ENCODE measurements at regions not wholly inside any gene's neighbourhood (a gene's known extent, or its start where the extent isn't known, plus 50 kb on each side); places are given as distances from the start of the nearest gene placed in this dataset.

DNA sequence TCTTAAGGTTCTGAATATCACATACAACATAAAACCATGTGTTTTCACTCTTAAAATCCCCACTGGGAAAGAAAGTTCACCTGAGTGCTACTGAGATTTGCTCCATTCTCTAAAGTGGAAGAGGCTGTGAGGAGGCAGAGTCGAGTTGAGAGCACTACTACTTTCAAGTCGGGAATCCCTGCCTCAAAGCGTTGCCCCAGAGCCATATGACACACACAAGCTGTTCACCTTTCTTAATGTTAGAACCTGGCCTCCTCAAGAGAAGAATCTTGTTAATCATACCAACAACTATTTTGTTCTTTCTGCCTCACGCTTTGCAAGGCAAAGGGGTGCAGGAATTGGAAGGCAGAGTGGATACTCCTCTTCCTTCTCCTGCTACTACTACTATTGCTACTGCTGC lies 149.7 kb upstream of the DAAM1 start:
- DNase-seq (no peak), ATAC-seq (no peak)
- intact Hi-C loops (cut with DNase I), result no loop called here
- TF ChIP-seq, protein P1, sequence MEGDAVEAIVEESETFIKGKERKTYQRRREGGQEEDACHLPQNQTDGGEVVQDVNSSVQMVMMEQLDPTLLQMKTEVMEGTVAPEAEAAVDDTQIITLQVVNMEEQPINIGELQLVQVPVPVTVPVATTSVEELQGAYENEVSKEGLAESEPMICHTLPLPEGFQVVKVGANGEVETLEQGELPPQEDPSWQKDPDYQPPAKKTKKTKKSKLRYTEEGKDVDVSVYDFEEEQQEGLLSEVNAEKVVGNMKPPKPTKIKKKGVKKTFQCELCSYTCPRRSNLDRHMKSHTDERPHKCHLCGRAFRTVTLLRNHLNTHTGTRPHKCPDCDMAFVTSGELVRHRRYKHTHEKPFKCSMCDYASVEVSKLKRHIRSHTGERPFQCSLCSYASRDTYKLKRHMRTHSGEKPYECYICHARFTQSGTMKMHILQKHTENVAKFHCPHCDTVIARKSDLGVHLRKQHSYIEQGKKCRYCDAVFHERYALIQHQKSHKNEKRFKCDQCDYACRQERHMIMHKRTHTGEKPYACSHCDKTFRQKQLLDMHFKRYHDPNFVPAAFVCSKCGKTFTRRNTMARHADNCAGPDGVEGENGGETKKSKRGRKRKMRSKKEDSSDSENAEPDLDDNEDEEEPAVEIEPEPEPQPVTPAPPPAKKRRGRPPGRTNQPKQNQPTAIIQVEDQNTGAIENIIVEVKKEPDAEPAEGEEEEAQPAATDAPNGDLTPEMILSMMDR (IDR thresholded peaks at IDR 0.05), result no peak
- no peak for TF ChIP-seq POLR2A (IDR thresholded peaks at IDR 0.05)
- Histone ChIP-seq H3K4me1 (no peaks in the 10 kb centered on the region), H3K27me3 (no peaks in the 10 kb centered on the region), H3K36me3 (replicated peaks in 1 of 2; ENCODE audit: insufficient read depth in 1 of 2, low read depth in 2 of 2) (no peaks in the 10 kb centered on the region), H3K4me3 (no peak overlapping the region), H3K27ac (no peak overlapping the region), H3K9me3 (no peaks in the 10 kb centered on the region)
- 84 to 91% methylated on average over 4 of the region's 4 CpGs for WGBS, 2 donors

DNA sequence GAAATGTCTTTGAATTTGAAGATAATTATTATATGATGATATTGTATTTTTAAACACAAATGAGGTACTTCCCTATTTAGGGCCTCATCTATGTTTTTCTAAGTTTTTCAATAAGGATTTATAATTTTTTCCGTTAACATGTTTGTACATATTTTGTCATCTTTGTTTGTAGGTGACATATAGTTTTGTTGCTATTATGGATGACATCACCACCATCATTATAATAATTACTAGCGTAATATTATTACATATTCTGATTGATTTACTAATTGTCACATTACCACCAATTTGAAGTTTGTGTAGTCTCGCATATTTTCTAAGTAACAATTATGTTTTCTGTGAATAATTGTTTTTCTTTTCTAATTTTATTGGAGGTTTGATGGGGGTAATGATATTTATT lies 147.2 kb upstream of the DAAM1 start:
- H3K4me1 ChIP-seq, result no peaks in the 10 kb centered on the region
- no peaks in the 10 kb centered on the region for H3K36me3 ChIP-seq (replicated peaks in 1 of 2; ENCODE audit: insufficient read depth in 1 of 2, low read depth in 2 of 2)
- no peak for ATAC-seq
- no peak for TF ChIP-seq POLR2A (IDR thresholded peaks at IDR 0.05)
- TF ChIP-seq, protein P1 (IDR thresholded peaks at IDR 0.05), result no peak
- H3K9me3 ChIP-seq, result no peaks in the 10 kb centered on the region
- H3K27ac ChIP-seq, result no peak overlapping the region
- no peaks in the 10 kb centered on the region for H3K27me3 ChIP-seq
- H3K4me3 ChIP-seq, result no peak overlapping the region
- 92 to 94% methylated on average over 3 of the region's 3 CpGs for WGBS, 2 donors
- intact Hi-C loops (cut with DNase I), result no loop called here
- DNase-seq, result no peak

DNA sequence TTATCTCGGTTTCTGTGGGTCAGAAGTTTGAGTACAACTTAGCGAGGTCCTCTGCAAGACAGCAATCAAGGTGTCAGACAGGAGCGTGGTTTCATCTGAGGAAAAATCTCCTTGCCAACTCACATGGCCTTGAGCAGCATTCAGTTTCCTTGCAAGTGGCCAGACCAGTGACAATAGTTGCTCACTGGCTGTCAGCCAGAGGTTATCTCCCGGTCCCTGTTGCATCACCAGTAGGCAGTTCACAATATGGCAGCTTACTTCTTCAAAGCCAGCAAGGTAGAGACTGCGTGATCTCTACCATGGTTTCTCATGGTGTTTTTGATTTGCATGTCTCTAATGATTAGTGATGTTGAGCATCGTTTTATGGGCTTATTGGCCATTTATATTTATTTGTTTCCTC lies 143.8 kb upstream of the DAAM1 start:
- DNase-seq (no peak), ATAC-seq (no peak)
- Histone ChIP-seq H3K36me3 (replicated peaks in 1 of 2; ENCODE audit: insufficient read depth in 1 of 2, low read depth in 2 of 2) (no peaks in the 10 kb centered on the region), H3K4me3 (no peak overlapping the region), H3K27ac (no peak overlapping the region), H3K4me1 (no peaks in the 10 kb centered on the region), H3K9me3 (no peaks in the 10 kb centered on the region), H3K27me3 (no peaks in the 10 kb centered on the region)
- 63 to 68% methylated on average over 6 of the region's 6 CpGs for WGBS, 2 donors
- intact Hi-C loops (cut with DNase I), result no loop called here
- TF ChIP-seq POLR2A (IDR thresholded peaks at IDR 0.05), result no peak
- TF ChIP-seq, protein P1 (IDR thresholded peaks at IDR 0.05), result no peak

DNA sequence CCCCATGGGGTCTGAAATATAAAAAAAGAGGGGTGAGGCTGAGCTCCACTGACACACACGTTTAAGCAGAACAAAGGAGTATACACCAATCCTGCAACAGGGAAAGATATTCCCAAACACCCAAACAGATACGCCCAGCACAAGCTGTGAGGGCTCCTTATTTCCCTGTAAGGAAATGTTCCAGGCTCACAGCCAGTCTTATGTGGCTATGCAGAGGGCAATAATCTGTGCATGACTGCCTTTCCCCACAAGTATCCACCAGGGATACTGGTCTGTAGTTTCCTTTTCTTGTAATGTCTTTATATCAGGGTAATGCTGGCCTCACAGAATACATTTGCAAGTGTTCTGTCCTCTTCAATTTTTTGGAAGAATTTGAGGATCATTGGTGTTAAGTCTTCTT lies 141.7 kb upstream of the DAAM1 start:
- Histone ChIP-seq H3K27ac (no peak overlapping the region), H3K4me3 (no peak overlapping the region), H3K27me3 (no peaks in the 10 kb centered on the region), H3K4me1 (no peaks in the 10 kb centered on the region), H3K9me3 (no peaks in the 10 kb centered on the region), H3K36me3 (replicated peaks in 1 of 2; ENCODE audit: insufficient read depth in 1 of 2, low read depth in 2 of 2) (no peaks in the 10 kb centered on the region)
- intact Hi-C loops (cut with DNase I), result no loop called here
- DNase-seq (no peak), ATAC-seq (no peak)
- WGBS, 2 donors, result 70 to 81% methylated on average over 2 of the region's 2 CpGs
- TF ChIP-seq, protein P1 (IDR thresholded peaks at IDR 0.05), result no peak
- no peak for TF ChIP-seq POLR2A (IDR thresholded peaks at IDR 0.05)

DNA sequence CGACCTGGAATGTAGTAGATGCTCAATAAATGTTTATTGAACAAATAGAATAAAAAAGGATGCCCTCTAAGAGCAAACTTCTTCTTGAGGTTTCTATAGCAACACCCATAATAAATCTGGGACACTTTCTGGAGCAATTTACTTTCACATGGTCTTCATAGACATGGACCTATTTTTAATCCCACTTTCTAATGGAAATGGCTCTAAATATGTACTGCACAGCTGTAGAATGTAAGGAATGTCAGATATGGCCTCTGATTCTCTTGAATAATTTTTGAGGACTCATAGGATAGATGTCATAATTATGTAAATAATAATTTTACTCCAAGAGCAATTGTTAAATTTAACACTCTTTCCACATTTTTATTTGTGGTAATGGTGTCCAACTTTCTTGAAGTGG lies 133.5 kb upstream of the DAAM1 start:
- Histone ChIP-seq H3K4me1 (no peaks in the 10 kb centered on the region), H3K36me3 (replicated peaks in 1 of 2; ENCODE audit: insufficient read depth in 1 of 2, low read depth in 2 of 2) (no peaks in the 10 kb centered on the region), H3K9me3 (no peaks in the 10 kb centered on the region), H3K27ac (no peak overlapping the region), H3K4me3 (no peak overlapping the region), H3K27me3 (no peaks in the 10 kb centered on the region)
- intact Hi-C loops (cut with DNase I), result no loop called here
- no peak for DNase-seq
- 24 to 29% methylated on average over 1 of the region's 1 CpG for WGBS, 2 donors
- no peak for ATAC-seq
- TF ChIP-seq, protein P1 (IDR thresholded peaks at IDR 0.05), result no peak
- no peak for TF ChIP-seq POLR2A (IDR thresholded peaks at IDR 0.05)
